ENCODE measurements at regions not wholly inside any gene's neighbourhood (a gene's known extent, or its start where the extent isn't known, plus 50 kb on each side); places are given as distances from the start of the nearest gene placed in this dataset.

DNA sequence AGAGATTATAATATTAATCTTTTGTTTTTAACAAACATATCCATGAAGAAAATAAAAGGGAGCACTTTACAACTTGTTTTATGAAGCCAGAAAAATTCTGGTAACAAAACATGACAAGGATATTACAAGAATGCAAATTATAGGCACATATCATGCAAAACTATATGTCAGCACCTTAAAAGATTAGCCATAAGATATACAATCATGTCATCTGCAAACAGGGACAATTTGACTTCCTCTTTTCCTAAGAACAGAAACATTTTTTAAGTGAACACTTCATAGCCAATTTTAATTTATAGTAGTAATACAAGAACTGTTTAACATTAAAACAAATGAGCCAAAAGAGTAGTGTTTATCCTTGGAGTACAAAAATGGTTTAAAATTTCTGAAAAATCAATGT is 916.5 kb upstream of the CNTN5 start:
- TF ChIP-seq, protein P1, sequence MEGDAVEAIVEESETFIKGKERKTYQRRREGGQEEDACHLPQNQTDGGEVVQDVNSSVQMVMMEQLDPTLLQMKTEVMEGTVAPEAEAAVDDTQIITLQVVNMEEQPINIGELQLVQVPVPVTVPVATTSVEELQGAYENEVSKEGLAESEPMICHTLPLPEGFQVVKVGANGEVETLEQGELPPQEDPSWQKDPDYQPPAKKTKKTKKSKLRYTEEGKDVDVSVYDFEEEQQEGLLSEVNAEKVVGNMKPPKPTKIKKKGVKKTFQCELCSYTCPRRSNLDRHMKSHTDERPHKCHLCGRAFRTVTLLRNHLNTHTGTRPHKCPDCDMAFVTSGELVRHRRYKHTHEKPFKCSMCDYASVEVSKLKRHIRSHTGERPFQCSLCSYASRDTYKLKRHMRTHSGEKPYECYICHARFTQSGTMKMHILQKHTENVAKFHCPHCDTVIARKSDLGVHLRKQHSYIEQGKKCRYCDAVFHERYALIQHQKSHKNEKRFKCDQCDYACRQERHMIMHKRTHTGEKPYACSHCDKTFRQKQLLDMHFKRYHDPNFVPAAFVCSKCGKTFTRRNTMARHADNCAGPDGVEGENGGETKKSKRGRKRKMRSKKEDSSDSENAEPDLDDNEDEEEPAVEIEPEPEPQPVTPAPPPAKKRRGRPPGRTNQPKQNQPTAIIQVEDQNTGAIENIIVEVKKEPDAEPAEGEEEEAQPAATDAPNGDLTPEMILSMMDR (conservative IDR thresholded peaks at IDR 0.05; ENCODE audit: low read depth, low read length): no peak
- TF ChIP-seq EZH2 (IDR thresholded peaks at IDR 0.05; ENCODE audit: borderline replicate concordance, low read depth, low read length, poor library complexity, severe bottlenecking): no peak

All from A673 (cell line).